MCF 10A (cell line): ENCODE measurements at regions not wholly inside any gene's neighbourhood (a gene's known extent, or its start where the extent isn't known, plus 50 kb on each side); places are given as distances from the start of the nearest gene placed in this dataset.

Experiments used
- BruUV-seq: library from RNA; stranded (reverse); fragments of 400-500 nt; replicated peaks from 2 replicates; lab custom pipeline; 2021; lab: Mats Ljungman, UMichigan
- CTCF ChIA-PET: fragments of 300-600 bp; sonication (Branson Sonifier 250); formaldehyde crosslinking; extraction: SDS; loops from one replicate; lab custom pipeline; 2021; ENCODE audit warnings: antibody characterized with exemption, inconsistent platforms; lab: Yijun Ruan, JAX
- POLR2A ChIA-PET: fragments of 300-600, 350-650 bp; sonication (Branson Sonifier 250); formaldehyde crosslinking; extraction: SDS; loops from one replicate; lab custom pipeline; 2020; ENCODE audit warnings: antibody characterized with exemption, inconsistent platforms; lab: Yijun Ruan, JAX
- DNase-seq: peaks from one replicate; pipeline ENCODE4 v3.0.0-alpha.2; 2018; ENCODE audit not compliant: unreplicated experiment
- H3K27ac Mint-ChIP-seq: one replicate; pipeline ENCODE4 v1.8.0; 2022; ENCODE audit warnings: mild to moderate bottlenecking, low read depth, mixed read lengths; ENCODE audit not compliant: unreplicated experiment
- H3K27me3 Mint-ChIP-seq: one replicate; pipeline ENCODE4 v1.8.0; 2022; ENCODE audit warnings: mixed read lengths; ENCODE audit not compliant: insufficient read depth, unreplicated experiment
- H3K36me3 Mint-ChIP-seq: one replicate; pipeline ENCODE4 v1.8.0; 2022; ENCODE audit warnings: mild to moderate bottlenecking, moderate library complexity, mixed read lengths; ENCODE audit not compliant: insufficient read depth, unreplicated experiment
- H3K4me1 Mint-ChIP-seq: one replicate; pipeline ENCODE4 v1.8.0; 2022; ENCODE audit warnings: mixed read lengths; ENCODE audit not compliant: insufficient read depth, unreplicated experiment
- H3K4me3 Mint-ChIP-seq: one replicate; pipeline ENCODE4 v1.8.0; 2022; ENCODE audit warnings: mild to moderate bottlenecking, moderate library complexity, mixed read lengths; ENCODE audit not compliant: unreplicated experiment
- H3K9me3 Mint-ChIP-seq: one replicate; pipeline ENCODE4 v1.8.0; 2022; ENCODE audit warnings: mixed read lengths; ENCODE audit not compliant: unreplicated experiment
- intact Hi-C: fragments of 100-400 bp; cut with micrococcal nuclease; formaldehyde crosslinking; loops from 2 replicates; pipeline ENCODE4 v1.14.1; 2022
- TF ChIP-seq, protein P1 (sequence below): fragments of 200-600 bp; IDR thresholded peaks from one replicate; pipeline ENCODE4 v1.8.0; 2022; ENCODE audit warnings: antibody characterized with exemption, mild to moderate bottlenecking; ENCODE audit not compliant: unreplicated experiment

DNA sequence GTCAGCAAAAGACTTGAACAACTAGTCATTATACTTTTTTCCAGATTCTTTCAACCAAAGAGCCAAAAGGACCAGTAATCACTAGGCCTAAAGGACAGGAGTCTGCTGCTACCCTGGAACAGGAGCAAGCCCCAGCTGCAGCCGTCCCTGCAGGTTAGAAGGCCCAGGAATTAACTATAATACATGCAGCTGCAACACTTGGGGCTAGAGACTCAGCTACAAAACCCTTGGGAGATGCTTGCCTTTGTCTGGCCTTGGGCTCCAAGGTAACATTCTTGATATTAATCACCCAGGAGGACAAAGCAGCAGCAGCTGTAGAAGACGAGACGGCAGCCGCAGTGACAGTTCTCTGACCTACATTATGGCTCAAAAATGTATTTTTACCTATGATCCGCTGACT lies 841.2 kb upstream of the ADGRL4 start:
- Mint-ChIP-seq H3K27ac (no peak overlapping the region), H3K36me3 (no peaks in the 10 kb centered on the region), H3K4me3 (no peak overlapping the region), H3K9me3 (no peaks in the 10 kb centered on the region), H3K4me1 (no peaks in the 10 kb centered on the region), H3K27me3 (no peaks in the 10 kb centered on the region)
- ChIA-PET CTCF (no interaction called here), POLR2A (no interaction called here)
- intact Hi-C loops, result no loop called here
- TF ChIP-seq, protein P1, sequence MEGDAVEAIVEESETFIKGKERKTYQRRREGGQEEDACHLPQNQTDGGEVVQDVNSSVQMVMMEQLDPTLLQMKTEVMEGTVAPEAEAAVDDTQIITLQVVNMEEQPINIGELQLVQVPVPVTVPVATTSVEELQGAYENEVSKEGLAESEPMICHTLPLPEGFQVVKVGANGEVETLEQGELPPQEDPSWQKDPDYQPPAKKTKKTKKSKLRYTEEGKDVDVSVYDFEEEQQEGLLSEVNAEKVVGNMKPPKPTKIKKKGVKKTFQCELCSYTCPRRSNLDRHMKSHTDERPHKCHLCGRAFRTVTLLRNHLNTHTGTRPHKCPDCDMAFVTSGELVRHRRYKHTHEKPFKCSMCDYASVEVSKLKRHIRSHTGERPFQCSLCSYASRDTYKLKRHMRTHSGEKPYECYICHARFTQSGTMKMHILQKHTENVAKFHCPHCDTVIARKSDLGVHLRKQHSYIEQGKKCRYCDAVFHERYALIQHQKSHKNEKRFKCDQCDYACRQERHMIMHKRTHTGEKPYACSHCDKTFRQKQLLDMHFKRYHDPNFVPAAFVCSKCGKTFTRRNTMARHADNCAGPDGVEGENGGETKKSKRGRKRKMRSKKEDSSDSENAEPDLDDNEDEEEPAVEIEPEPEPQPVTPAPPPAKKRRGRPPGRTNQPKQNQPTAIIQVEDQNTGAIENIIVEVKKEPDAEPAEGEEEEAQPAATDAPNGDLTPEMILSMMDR, result no peak
- BruUV-seq, result no TSS peak
- DNase-seq, result no peak

DNA sequence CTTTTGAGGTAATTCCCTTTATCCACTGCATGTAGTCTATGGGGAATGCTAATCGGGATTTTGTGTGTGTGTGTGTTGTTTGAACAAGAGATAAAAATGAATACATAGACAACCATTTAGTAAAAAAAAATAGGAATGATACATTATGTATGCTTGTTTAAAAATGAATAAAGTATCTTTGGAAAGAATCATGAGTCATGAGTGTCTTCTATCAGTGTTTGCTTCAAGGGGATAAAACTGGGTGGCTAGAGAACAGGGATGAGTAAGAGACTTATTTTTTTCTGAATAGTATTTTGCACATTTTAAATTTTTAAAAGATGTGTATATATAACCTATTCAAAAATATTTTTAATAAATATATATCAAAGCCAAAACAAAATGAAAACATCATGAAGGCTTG lies 839.4 kb upstream of the ADGRL4 start:
- BruUV-seq, result no TSS peak
- H3K27ac Mint-ChIP-seq, result peak overlapping the region; percentile 61
- no peaks in the 10 kb centered on the region for H3K27me3 Mint-ChIP-seq
- no peaks in the 10 kb centered on the region for H3K9me3 Mint-ChIP-seq
- ChIA-PET CTCF (no interaction called here), POLR2A (no interaction called here)
- no peak overlapping the region for H3K4me3 Mint-ChIP-seq
- DNase-seq, result no peak
- TF ChIP-seq, protein P1, result no peak
- H3K4me1 Mint-ChIP-seq, result no peaks in the 10 kb centered on the region
- intact Hi-C loops, result no loop called here
- no peaks in the 10 kb centered on the region for H3K36me3 Mint-ChIP-seq

DNA sequence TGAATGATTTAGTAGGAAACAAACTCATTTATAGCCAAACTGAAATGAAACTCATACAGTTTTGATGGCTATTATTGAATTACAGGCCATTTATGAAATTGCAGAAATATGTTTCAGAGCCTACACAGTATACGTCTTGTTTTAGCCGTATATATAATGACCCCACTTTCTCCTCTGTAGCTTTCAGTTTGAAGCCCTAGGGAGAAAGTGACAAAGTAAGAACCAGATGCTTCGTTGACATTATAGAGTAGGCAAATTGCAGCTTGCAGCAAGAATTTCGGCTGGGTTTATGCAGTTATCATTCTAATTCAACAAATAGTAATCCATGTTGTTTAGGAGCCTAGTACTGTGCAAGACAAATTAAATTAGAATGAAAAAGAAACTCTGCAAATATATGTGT lies 836.3 kb upstream of the ADGRL4 start:
- ChIA-PET CTCF (no interaction called here), POLR2A (no interaction called here)
- H3K36me3 Mint-ChIP-seq, result no peaks in the 10 kb centered on the region
- no peaks in the 10 kb centered on the region for H3K9me3 Mint-ChIP-seq
- DNase-seq, result no peak
- TF ChIP-seq, protein P1, result no peak
- H3K4me3 Mint-ChIP-seq, result no peak overlapping the region
- no peaks in the 10 kb centered on the region for H3K4me1 Mint-ChIP-seq
- no peak overlapping the region for H3K27ac Mint-ChIP-seq
- intact Hi-C loops, result no loop called here
- H3K27me3 Mint-ChIP-seq, result no peaks in the 10 kb centered on the region
- no TSS peak for BruUV-seq

DNA sequence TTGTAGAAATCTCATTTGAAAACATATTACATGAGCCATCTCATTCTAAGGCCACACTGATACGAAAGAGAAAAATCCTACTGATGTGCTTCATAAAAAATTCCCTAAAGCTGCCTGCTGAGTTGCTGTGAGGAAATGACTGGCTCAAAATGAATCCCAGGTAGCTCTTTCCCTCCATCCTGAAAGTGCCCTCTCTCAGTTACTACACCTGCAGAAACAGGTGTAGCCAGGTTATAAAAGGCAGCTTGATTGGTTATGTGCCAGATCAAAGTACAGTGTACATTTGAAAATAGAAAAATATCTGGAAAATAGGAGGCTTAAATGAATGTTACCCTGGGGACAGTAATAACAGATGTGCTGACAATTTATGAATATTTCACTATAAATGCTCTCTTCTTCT lies 833.4 kb upstream of the ADGRL4 start:
- Mint-ChIP-seq H3K36me3 (no peaks in the 10 kb centered on the region), H3K4me1 (no peaks in the 10 kb centered on the region), H3K27ac (no peak overlapping the region), H3K27me3 (no peaks in the 10 kb centered on the region), H3K4me3 (no peak overlapping the region), H3K9me3 (no peaks in the 10 kb centered on the region)
- intact Hi-C loops, result no loop called here
- ChIA-PET CTCF (interaction anchor here (0.6 to 1.3 kb wide), 2 partner anchors 18 to 78 kb away, joined by 3 read pairs; no protein-coding TSS in a partner anchor), POLR2A (no interaction called here)
- DNase-seq, result no peak
- BruUV-seq, result no TSS peak
- TF ChIP-seq, protein P1, result no peak
